Neural crest cell (in vitro differentiated cells): ENCODE measurements at regions not wholly inside any gene's neighbourhood (a gene's known extent, or its start where the extent isn't known, plus 50 kb on each side); places are given as distances from the start of the nearest gene placed in this dataset.

Experiments
- DNase-seq: peaks from one replicate; pipeline ENCODE4 v3.0.0; 2021; ENCODE audit warnings: low read depth, mixed read lengths, low spot score
- H3K27ac Mint-ChIP-seq: one replicate; pipeline ENCODE4 v1.8.0; 2021; ENCODE audit warnings: mild to moderate bottlenecking, mixed read lengths; ENCODE audit not compliant: unreplicated experiment
- H3K27me3 Mint-ChIP-seq: 2 replicates; pipeline ENCODE4 v1.8.0; 2021; ENCODE audit warnings: low read depth, mild to moderate bottlenecking, mixed read lengths
- H3K36me3 Mint-ChIP-seq: 2 replicates; pipeline ENCODE4 v1.8.0; 2021; ENCODE audit warnings: low read depth, mild to moderate bottlenecking, mixed read lengths
- H3K4me1 Mint-ChIP-seq: 2 replicates; pipeline ENCODE4 v1.8.0; 2021; ENCODE audit warnings: mixed read lengths
- H3K4me3 Mint-ChIP-seq: one replicate; pipeline ENCODE4 v1.8.0; 2021; ENCODE audit warnings: mild to moderate bottlenecking, mixed read lengths
- H3K9me3 Mint-ChIP-seq: 2 replicates; pipeline ENCODE4 v1.8.0; 2021; ENCODE audit warnings: mixed read lengths
- TF ChIP-seq, protein P1 (sequence below): fragments of 200-600 bp; sonication (generic); conservative IDR thresholded peaks from 2 replicates; pipeline ENCODE4 v1.5.0; 2021; ENCODE audit warnings: antibody characterized with exemption, mild to moderate bottlenecking

DNA sequence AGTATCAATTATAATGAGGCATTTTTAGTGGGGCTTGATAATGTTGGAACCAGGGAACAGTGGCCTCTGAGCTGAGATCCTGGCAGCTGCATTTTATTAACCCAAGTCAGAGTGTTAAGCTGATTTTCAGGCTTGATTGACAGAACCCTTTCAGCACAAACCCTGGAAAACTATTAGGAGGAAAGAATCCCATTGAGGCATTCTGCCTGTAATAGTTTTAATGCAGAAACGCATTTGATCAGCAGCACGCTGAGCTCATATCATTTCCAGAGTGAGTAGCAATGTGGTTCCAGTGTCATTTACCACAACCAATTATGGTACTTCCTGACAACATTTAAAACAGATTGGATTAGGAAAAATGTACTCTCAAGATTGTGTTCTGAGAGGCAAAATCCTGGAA, 78.3 kb upstream of the BARHL2 start:
- Mint-ChIP-seq H3K36me3 (no peaks in the 10 kb centered on the region), H3K27ac (no peak overlapping the region), H3K27me3 (no peaks in the 10 kb centered on the region), H3K4me1 (peaks cover 20% of the 10 kb centered on the region), H3K9me3 (no peaks in the 10 kb centered on the region), H3K4me3 (no peak overlapping the region)
- no peak for DNase-seq
- TF ChIP-seq, protein P1, sequence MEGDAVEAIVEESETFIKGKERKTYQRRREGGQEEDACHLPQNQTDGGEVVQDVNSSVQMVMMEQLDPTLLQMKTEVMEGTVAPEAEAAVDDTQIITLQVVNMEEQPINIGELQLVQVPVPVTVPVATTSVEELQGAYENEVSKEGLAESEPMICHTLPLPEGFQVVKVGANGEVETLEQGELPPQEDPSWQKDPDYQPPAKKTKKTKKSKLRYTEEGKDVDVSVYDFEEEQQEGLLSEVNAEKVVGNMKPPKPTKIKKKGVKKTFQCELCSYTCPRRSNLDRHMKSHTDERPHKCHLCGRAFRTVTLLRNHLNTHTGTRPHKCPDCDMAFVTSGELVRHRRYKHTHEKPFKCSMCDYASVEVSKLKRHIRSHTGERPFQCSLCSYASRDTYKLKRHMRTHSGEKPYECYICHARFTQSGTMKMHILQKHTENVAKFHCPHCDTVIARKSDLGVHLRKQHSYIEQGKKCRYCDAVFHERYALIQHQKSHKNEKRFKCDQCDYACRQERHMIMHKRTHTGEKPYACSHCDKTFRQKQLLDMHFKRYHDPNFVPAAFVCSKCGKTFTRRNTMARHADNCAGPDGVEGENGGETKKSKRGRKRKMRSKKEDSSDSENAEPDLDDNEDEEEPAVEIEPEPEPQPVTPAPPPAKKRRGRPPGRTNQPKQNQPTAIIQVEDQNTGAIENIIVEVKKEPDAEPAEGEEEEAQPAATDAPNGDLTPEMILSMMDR = no peak

DNA sequence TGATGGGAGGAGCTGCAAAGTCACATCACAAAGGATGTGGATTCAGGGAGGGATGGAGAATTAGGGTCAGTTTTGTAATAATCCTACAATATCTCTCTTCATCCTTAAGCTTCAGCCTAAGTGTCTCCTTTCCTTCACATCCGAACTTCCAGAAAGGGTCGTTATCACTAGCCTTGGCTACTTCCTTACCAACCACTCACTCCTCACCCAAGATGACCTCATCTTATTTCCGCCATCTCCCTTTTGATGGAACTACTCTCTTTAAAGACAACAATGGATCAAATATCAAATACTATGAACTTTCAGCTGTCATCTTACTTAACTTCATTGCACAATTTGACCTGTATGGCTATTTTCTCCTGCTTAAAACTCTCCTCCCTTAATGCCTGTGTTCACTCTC, 69.6 kb upstream of the BARHL2 start:
- H3K27me3 Mint-ChIP-seq = no peaks in the 10 kb centered on the region
- no peak for DNase-seq
- TF ChIP-seq, protein P1 = no peak
- H3K4me3 Mint-ChIP-seq = no peak overlapping the region
- no peaks in the 10 kb centered on the region for H3K36me3 Mint-ChIP-seq
- peaks cover 3% of the 10 kb centered on the region for H3K9me3 Mint-ChIP-seq
- H3K4me1 Mint-ChIP-seq = no peaks in the 10 kb centered on the region
- no peak overlapping the region for H3K27ac Mint-ChIP-seq

DNA sequence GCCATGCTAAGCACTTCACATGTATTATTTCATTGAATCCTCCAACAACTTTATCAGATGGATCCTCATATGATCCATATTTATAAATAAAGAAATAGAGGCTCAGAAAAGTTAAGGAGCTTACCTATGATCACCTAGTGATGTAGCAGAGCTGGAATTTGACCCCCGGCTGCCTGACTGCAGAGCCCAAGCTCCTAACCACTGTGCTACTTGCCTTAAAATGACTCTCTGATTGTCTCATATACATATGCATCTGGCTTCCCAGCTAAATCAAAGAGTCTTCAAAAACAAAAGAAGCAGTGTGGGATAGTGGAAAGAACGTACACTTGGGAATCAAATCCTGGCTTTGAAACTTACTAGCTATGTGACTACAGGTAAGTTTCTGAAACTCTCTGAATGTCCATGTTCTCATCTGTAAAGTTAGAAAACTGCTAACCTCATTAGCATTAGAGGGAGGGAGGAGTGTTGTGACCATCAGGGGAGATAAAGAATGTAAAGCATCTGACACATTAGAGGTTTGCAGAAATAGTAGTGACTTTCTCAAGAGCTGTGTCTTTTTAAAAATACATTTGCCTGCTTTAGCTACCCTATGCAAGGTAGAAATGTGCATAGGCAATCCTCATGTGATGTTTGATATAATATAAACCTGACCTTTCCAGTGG, 67.2 kb upstream of the BARHL2 start:
- Mint-ChIP-seq H3K36me3 (no peaks in the 10 kb centered on the region), H3K9me3 (peaks cover 2% of the 10 kb centered on the region), H3K27me3 (no peaks in the 10 kb centered on the region), H3K4me3 (no peak overlapping the region), H3K27ac (no peak overlapping the region), H3K4me1 (no peaks in the 10 kb centered on the region)
- no peak for DNase-seq
- TF ChIP-seq, protein P1 = no peak

DNA sequence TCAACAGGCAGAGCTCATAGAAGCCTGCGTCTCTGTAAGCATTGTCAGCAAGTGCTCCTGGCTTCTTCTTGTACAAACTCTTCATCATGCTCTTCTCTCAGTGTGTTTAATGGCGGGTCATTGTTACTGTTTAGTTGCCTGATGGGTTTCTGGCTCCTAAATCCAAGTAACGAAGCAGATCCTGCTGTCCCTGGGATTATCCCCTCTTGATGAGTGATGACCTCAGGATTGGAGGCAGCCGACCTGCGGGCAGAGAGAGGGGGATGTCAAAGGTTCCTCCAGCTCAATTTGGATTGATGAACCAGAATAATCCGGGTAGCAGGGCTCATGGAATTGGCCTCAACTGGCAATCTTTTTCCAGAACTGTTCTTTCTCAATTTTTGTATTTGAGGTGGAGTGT, 66.1 kb upstream of the BARHL2 start:
- Mint-ChIP-seq H3K4me1 (no peaks in the 10 kb centered on the region), H3K27ac (no peak overlapping the region), H3K27me3 (no peaks in the 10 kb centered on the region), H3K4me3 (no peak overlapping the region), H3K9me3 (no peaks in the 10 kb centered on the region), H3K36me3 (no peaks in the 10 kb centered on the region)
- TF ChIP-seq, protein P1 = no peak
- no peak for DNase-seq

DNA sequence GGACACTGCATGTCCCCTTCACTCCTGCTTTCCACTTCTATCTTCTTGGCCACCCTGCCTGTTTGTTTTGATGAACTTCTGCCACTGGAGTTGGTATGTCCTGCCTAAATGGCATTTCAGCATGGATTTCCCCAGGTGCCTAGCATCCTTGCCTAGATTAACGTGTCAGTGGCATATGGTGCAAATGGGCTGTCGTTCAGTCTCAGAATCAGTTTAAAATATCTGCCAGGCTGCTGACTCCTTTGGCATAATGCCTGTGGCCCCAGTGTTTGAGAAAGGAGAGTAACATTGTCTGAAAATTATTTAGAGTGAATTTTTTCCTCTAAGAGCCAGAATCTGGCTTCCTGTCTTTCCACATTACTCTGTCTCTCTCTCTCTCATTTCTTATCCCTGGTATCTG, 64.9 kb upstream of the BARHL2 start:
- no peaks in the 10 kb centered on the region for H3K4me1 Mint-ChIP-seq
- no peaks in the 10 kb centered on the region for H3K36me3 Mint-ChIP-seq
- TF ChIP-seq, protein P1 = no peak
- H3K27me3 Mint-ChIP-seq = no peaks in the 10 kb centered on the region
- H3K9me3 Mint-ChIP-seq = no peaks in the 10 kb centered on the region
- no peak overlapping the region for H3K27ac Mint-ChIP-seq
- H3K4me3 Mint-ChIP-seq = no peak overlapping the region
- no peak for DNase-seq
